Heart right ventricle (tissue), 16 donors: ENCODE measurements at regions not wholly inside any gene's neighbourhood (a gene's known extent, or its start where the extent isn't known, plus 50 kb on each side); places are given as distances from the start of the nearest gene placed in this dataset.

Experiments
- ATAC-seq, 8 donors: fragments of 200-7000 bp; cut with Tn5 transposase; one replicate each; pipeline ENCODE4 v1.9.1; 2020; ENCODE audit warnings: mild to moderate bottlenecking in 8 of 8, moderate library complexity in 8 of 8, moderate number of reproducible peaks in 1 of 8
- DNase-seq, 2 donors: peaks; one replicate each; pipeline ENCODE4 v3.0.0-alpha.2; 2020
- H3K27ac ChIP-seq, 10 donors: fragments of 200-600 bp; sonication (generic) in 2 of 10; one replicate each; pipeline versions ENCODE4 v1.5.0 to v1.8.0; 2020 to 2022; ENCODE audit warnings: mild to moderate bottlenecking in 3 of 10
- H3K27me3 ChIP-seq, 7 donors: fragments of 200-600 bp; one replicate each; pipeline ENCODE4 v1.8.0; 2021 to 2022; ENCODE audit warnings: mild to moderate bottlenecking in 2 of 7
- H3K36me3 ChIP-seq, 9 donors: fragments of 200-600 bp; sonication (generic) in 1 of 9; one replicate each; pipeline versions ENCODE4 v1.5.0 to v1.8.0; 2020 to 2022; ENCODE audit warnings: mild to moderate bottlenecking in 2 of 9
- H3K4me1 ChIP-seq, 9 donors: fragments of 200-600 bp; sonication (generic) in 1 of 9; one replicate each; pipeline versions ENCODE4 v1.5.0 to v1.8.0; 2020 to 2022; ENCODE audit warnings: mild to moderate bottlenecking in 4 of 9
- H3K4me3 ChIP-seq, 10 donors: fragments of 200-600 bp; sonication (generic) in 2 of 10; one replicate each; pipeline versions ENCODE4 v1.5.0 to v1.8.0; 2020 to 2022; ENCODE audit warnings: mild to moderate bottlenecking in 7 of 10, moderate library complexity in 2 of 10
- H3K9me3 ChIP-seq, 11 donors: fragments of 200-600 bp in 10 of 11; sonication (generic) in 2 of 11; one replicate each; pipeline versions ENCODE4 v1.5.0 to v1.8.0; 2013 to 2022; ENCODE audit warnings: mild to moderate bottlenecking in 2 of 11, control low read depth in 1 of 11, moderate library complexity in 1 of 11
- CTCF ChIP-seq, 9 donors: fragments of 200-600 bp; sonication (generic) in 2 of 9; IDR thresholded peaks; one replicate each; pipeline versions ENCODE4 v1.5.0 to v1.8.0; 2021 to 2022; ENCODE audit warnings: antibody characterized with exemption in 9 of 9, mild to moderate bottlenecking in 5 of 9, moderate library complexity in 1 of 9
- WGBS, 2 donors: extraction: QIAGEN DNeasy Blood & Tissue Kit; methylation state at CpG; one replicate each; pipeline ENCODE4 v1.1.7; 2013; ENCODE audit warnings: inconsistent platforms in 1 of 2; 5-methylcytosine and 5-hydroxymethylcytosine counted together
- intact Hi-C, 10 donors: fragments of 100-400 bp; cut with DNase I; formaldehyde crosslinking; loops; one replicate each; pipeline versions ENCODE4 v1.11.1 to v1.14.2; 2022
- donor health status: Arrhythmogenic right ventricular cardiomyopathy.
- donor health status: ischemic (EF 13 %, LVEDD 7.1; RV severe dilation, severe dysfunction).
- donor health status: healthy with polysubstance abuse.
- donor health status: DM: no; HTN: yes; CAD: no.
- donor health status: DM: no; HTN: no; CAD: no.
- donor health status: ischemic (EF 25% LVEDD 6.9; RV normal size, moderate dysfunction).
- donor health status: ischemic (EF 25% LVEDD 5.7; RV mildly dilated, moderate dysfunction).
- donor health status: healthy.
- donor health status: DM: yes; HTN: yes; CAD: no.
- donor health status: Ischemic cardiomyopathy.
- donor health status: ischemic (EF 35%, LVEDD 5.7; RV mildly dilated, moderate dysfunction).
- donor health status: nonischemic (EF 11% LVEDD 7.7; RV severe dilation, severe dysfunction).
- donor health status: DM: yes; HTN: yes; CAD: no.
- donor health status: PGD.
- donor health status: ischemic (EF 29% LVEDD 5.4; RV normal size, mild dysfunction).
- donor health status: nonischemic (EF 23%, LVEDD 6.1; RV moderate dilation, normal function).

DNA sequence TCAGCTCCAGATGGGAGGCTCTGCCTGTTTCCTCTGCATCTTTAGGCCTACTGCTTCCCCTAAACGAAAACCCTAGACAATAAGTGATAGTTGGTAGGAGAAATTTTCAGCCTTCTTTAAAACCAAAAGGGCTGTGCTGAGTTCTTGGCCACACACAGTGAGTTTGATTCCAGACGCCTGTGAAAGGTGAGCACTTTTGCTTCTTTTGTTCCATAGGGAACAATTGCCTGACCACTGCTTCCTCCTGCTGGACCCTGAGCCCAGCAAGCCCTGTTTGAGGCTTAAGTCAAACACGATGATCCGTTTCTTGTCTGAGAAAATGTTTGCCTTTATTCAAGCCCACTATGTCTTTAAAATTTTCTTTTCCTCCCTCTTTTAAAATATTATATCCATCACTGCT, 493.9 kb downstream of the ZIC1 start:
- 41 to 49% methylated on average over 4 of the region's 4 CpGs for WGBS, 2 donors
- no peaks in the 10 kb centered on the region for H3K36me3 ChIP-seq
- intact Hi-C loops = no loop called here
- ATAC-seq (no peak), DNase-seq (no peak)
- H3K4me1 ChIP-seq = no peaks in the 10 kb centered on the region
- H3K27ac ChIP-seq = no peak overlapping the region
- no peak for TF ChIP-seq CTCF (IDR thresholded peaks at IDR 0.05)
- no peak overlapping the region for H3K4me3 ChIP-seq
- no peaks in the 10 kb centered on the region for H3K27me3 ChIP-seq
- H3K9me3 ChIP-seq = peaks cover 0 to 10% (median 0%) of the 10 kb centered on the region in 11 donors

GRCh38 chr3:147904421-147904820, 495.3 kb downstream of the ZIC1 start:
- Histone ChIP-seq H3K4me3 (no peak overlapping the region), H3K27me3 (no peaks in the 10 kb centered on the region), H3K4me1 (no peaks in the 10 kb centered on the region), H3K36me3 (no peaks in the 10 kb centered on the region), H3K27ac (no peak overlapping the region), H3K9me3 (peaks cover 0 to 10% (median 0%) of the 10 kb centered on the region in 11 donors)
- intact Hi-C loops = no loop called here
- WGBS, 2 donors = 66 to 78% methylated on average over 3 of the region's 3 CpGs
- ATAC-seq (no peak), DNase-seq (no peak)
- TF ChIP-seq CTCF (IDR thresholded peaks at IDR 0.05) = no peak

DNA sequence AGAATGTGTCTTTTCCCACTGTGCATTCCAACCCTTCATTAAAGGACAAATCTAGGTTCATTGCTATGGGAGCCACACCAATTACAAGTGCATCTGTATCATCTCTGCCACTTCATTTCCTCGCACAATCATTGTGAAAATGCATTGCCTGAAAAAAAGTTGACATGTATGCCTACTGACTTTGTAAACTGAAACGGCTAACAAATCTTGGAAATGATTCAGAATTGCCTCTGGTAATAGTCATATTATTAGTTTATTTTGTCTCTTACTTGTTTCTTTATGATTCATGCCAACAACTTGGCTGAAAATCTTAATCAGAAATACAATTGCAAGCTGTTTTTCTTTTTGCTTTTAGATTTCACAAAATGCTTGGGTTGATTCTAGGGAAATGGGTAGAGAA, 497.1 kb downstream of the ZIC1 start:
- peaks cover 0 to 9% (median 2%) of the 10 kb centered on the region in 11 donors for H3K9me3 ChIP-seq
- H3K27me3 ChIP-seq = no peaks in the 10 kb centered on the region
- WGBS, 2 donors = 64 to 69% methylated on average over 2 of the region's 2 CpGs
- no peak for TF ChIP-seq CTCF (IDR thresholded peaks at IDR 0.05)
- DNase-seq (no peak), ATAC-seq (no peak)
- intact Hi-C loops = no loop called here
- no peaks in the 10 kb centered on the region for H3K4me1 ChIP-seq
- H3K27ac ChIP-seq = no peak overlapping the region
- no peaks in the 10 kb centered on the region for H3K36me3 ChIP-seq
- H3K4me3 ChIP-seq = no peak overlapping the region

DNA sequence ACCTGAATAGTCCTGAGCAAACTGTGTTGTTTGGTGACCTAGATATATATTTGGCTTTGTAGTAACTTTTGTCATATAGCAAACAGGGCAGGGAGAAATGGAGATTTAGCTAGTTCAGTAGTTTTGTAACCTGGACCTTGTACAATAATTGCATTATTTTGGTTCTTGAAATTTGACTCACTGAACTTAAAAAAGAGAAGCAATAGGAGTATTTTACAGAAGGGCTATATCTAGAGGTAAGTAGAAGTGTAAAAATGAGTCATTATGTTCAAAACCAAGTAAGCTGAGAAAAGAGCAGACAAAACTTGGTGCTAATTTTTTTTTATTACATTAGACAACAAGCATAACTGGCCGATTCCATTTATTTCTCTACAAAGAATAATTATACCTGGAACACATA, 505.4 kb downstream of the ZIC1 start:
- ATAC-seq = no peak
- 88 to 92% methylated on average over 1 of the region's 1 CpG for WGBS, 2 donors
- Histone ChIP-seq H3K4me3 (no peak overlapping the region), H3K27ac (no peak overlapping the region), H3K4me1 (no peaks in the 10 kb centered on the region), H3K27me3 (no peaks in the 10 kb centered on the region), H3K36me3 (no peaks in the 10 kb centered on the region), H3K9me3 (peaks cover 0 to 15% (median 3%) of the 10 kb centered on the region in 11 donors)
- intact Hi-C loops = no loop called here
- no peak for DNase-seq
- TF ChIP-seq CTCF (IDR thresholded peaks at IDR 0.05) = no peak

DNA sequence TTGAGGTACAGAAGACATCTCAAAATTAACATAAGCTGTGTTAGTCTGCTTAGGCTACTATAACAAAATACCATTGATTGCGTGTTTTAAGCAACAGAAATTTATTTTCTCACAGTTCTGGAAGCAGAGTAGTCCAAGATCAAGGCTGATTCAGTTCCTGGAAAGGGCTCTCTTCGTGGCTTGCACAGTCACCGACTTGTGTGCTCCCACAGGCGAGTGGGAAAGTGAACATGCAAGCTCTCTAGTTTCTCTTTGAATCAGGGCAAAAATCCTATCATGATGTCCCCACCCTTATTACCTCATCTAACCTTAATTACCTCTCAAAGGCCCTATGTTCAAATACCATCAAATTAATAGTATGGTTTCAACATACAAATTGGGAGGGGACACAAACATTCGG, 505.9 kb downstream of the ZIC1 start:
- WGBS, 2 donors = 76 to 84% methylated on average over 5 of the region's 5 CpGs
- Histone ChIP-seq H3K4me1 (no peaks in the 10 kb centered on the region), H3K4me3 (no peak overlapping the region), H3K9me3 (peaks cover 0 to 15% (median 3%) of the 10 kb centered on the region in 11 donors), H3K27me3 (no peaks in the 10 kb centered on the region), H3K36me3 (no peaks in the 10 kb centered on the region), H3K27ac (no peak overlapping the region)
- DNase-seq = no peak
- no peak for ATAC-seq
- TF ChIP-seq CTCF (IDR thresholded peaks at IDR 0.05) = no peak
- intact Hi-C loops = no loop called here
